Endothelial cell of umbilical vein (primary cell): ENCODE measurements at regions not wholly inside any gene's neighbourhood (a gene's known extent, or its start where the extent isn't known, plus 50 kb on each side); places are given as distances from the start of the nearest gene placed in this dataset.

Experiments used
- BruUV-seq: library from RNA; stranded (reverse); fragments of 400-500 nt; replicated peaks from 2 replicates; lab custom pipeline; 2021; lab: Mats Ljungman, UMichigan
- CTCF ChIA-PET: fragments of 300-600, 350-600 bp; sonication (Branson Sonifier 250); formaldehyde crosslinking; loops from one replicate; lab custom pipeline; 2021; ENCODE audit warnings: antibody characterized with exemption, inconsistent platforms; lab: Charles Lee
- POLR2A ChIA-PET: fragments of 300-600, 350-600 bp; sonication (Branson Sonifier 250); formaldehyde crosslinking; loops from one replicate; lab custom pipeline; 2021; ENCODE audit warnings: antibody characterized with exemption, inconsistent platforms; lab: Charles Lee
- DNase-seq: peaks from one replicate; pipeline ENCODE4 v3.0.0-alpha.2; 2011; ENCODE audit warnings: low read depth, low spot score
- FAIRE-seq: peaks from 2 replicates; lab custom pipeline; 2011; peaks lifted over from hg19 to GRCh38; lab: Jason Lieb, UNC
- H2AFZ ChIP-seq: 2 replicates; pipeline ENCODE4 v1.6.0; 2012; ENCODE audit warnings: low read depth, low read length, control low read depth, inconsistent platforms
- H3K27ac ChIP-seq: 2 replicates; pipeline ENCODE4 v1.5.1; 2011; ENCODE audit warnings: low read depth, mild to moderate bottlenecking, control low read depth, low read length, moderate library complexity; ENCODE audit not compliant: insufficient read depth
- H3K27me3 ChIP-seq, 2 experiments: 2 replicates each; pipeline versions ENCODE4 v1.6.0 to v1.6.1; 2011; ENCODE audit warnings: low read length in 2 of 2, mixed read lengths in 1 of 2; ENCODE audit not compliant: control insufficient read depth in 2 of 2, insufficient read depth in 2 of 2
- H3K36me3 ChIP-seq, 2 experiments: 2 replicates in 1 of 2; 3 replicates in 1 of 2; pipeline ENCODE4 v1.5.1; 2011; ENCODE audit warnings: low read length in 2 of 2, mild to moderate bottlenecking in 1 of 2, moderate library complexity in 1 of 2; ENCODE audit not compliant: control insufficient read depth in 2 of 2, insufficient read depth in 2 of 2; ENCODE audit errors: extremely low read depth in 1 of 2
- H3K4me1 ChIP-seq: 3 replicates; pipeline ENCODE4 v1.5.1; 2011; ENCODE audit warnings: mild to moderate bottlenecking, low read length; ENCODE audit not compliant: control insufficient read depth, insufficient read depth; ENCODE audit errors: extremely low read depth
- H3K4me2 ChIP-seq: 2 replicates; pipeline ENCODE4 v1.6.1; 2011; ENCODE audit warnings: low read length, control low read depth, mixed read lengths; ENCODE audit not compliant: insufficient read depth
- H3K4me3 ChIP-seq, 3 experiments: fragments of 200-600 bp in 1 of 3; sonication (generic), shearing (Covaris generic) in 1 of 3; replicated peaks in 1 of 3; 2 replicates each; pipeline ENCODE4 v1.5.1; 2011 to 2016; ENCODE audit warnings: control low read depth in 3 of 3, low read length in 3 of 3, mild to moderate bottlenecking in 2 of 3, inconsistent platforms in 1 of 3, low read depth in 1 of 3, moderate library complexity in 1 of 3; ENCODE audit not compliant: insufficient read depth in 1 of 3
- H3K79me2 ChIP-seq: 2 replicates; pipeline ENCODE4 v1.6.0; 2012; ENCODE audit warnings: low read length, inconsistent platforms; ENCODE audit not compliant: control insufficient read depth, insufficient read depth
- H3K9ac ChIP-seq: replicated peaks from 2 replicates; pipeline ENCODE3; 2011; ENCODE audit warnings: low read length, control low read depth; ENCODE audit not compliant: insufficient read depth; ENCODE audit errors: extremely low read depth
- H3K9me1 ChIP-seq: replicated peaks from 3 replicates; pipeline ENCODE4 v1.6.0; 2011; ENCODE audit warnings: mild to moderate bottlenecking, low read length; ENCODE audit not compliant: control insufficient read depth, insufficient read depth; ENCODE audit errors: extremely low read depth
- H3K9me3 ChIP-seq: replicated peaks from 2 replicates; pipeline ENCODE4 v1.5.1; 2012; ENCODE audit warnings: low read length, inconsistent platforms; ENCODE audit not compliant: control insufficient read depth, insufficient read depth
- H4K20me1 ChIP-seq: replicated peaks from 2 replicates; pipeline ENCODE3; 2011; ENCODE audit warnings: mild to moderate bottlenecking, low read length; ENCODE audit not compliant: control insufficient read depth, insufficient read depth; ENCODE audit errors: extremely low read depth
- EZH2 ChIP-seq: IDR thresholded peaks from 2 replicates; pipeline ENCODE4 v1.6.1; 2012; ENCODE audit warnings: borderline replicate concordance, low read depth, mild to moderate bottlenecking, moderate library complexity, low read length, inconsistent platforms; ENCODE audit not compliant: severe bottlenecking
- FOS ChIP-seq: IDR thresholded peaks from 2 replicates; pipeline ENCODE4 v1.6.1; 2011; ENCODE audit warnings: mild to moderate bottlenecking, low read length, moderate library complexity, borderline replicate concordance; ENCODE audit not compliant: insufficient read depth
- GATA2 ChIP-seq: IDR thresholded peaks from 2 replicates; pipeline ENCODE4 v1.7.0; 2011; ENCODE audit warnings: low read depth, mild to moderate bottlenecking, moderate library complexity, mixed read lengths, low read length; ENCODE audit not compliant: insufficient read length, insufficient read depth
- JUN ChIP-seq: IDR thresholded peaks from 2 replicates; pipeline ENCODE4 v1.6.1; 2011; ENCODE audit warnings: borderline replicate concordance, low read depth; ENCODE audit not compliant: insufficient read length, insufficient read depth
- MYC ChIP-seq: IDR thresholded peaks from one replicate; pipeline ENCODE4 v1.6.1; 2011; ENCODE audit warnings: mild to moderate bottlenecking, low read depth, low read length
- POLR2A ChIP-seq: IDR thresholded peaks from 2 replicates; pipeline ENCODE4 v1.6.1; 2012; ENCODE audit warnings: low read depth, mild to moderate bottlenecking, control low read depth, low read length
- POLR2AphosphoS5 ChIP-seq: IDR thresholded peaks from 2 replicates; pipeline ENCODE4 v1.6.1; 2012; ENCODE audit warnings: low read depth, mild to moderate bottlenecking, control low read depth, low read length, moderate library complexity; ENCODE audit not compliant: insufficient read depth
- dilution Hi-C: fragments of 300-500 bp; cut with MboI; formaldehyde crosslinking; loops from one replicate; pipeline ENCODE4 v1.15.0; 2019; ENCODE audit warnings: low sequenced_read_pairs; ENCODE audit not compliant: extremely low pct_ligation_motif_present
- intact Hi-C: fragments of 100-400 bp; cut with micrococcal nuclease; formaldehyde crosslinking; loops from one replicate; pipeline ENCODE4 v1.10.0; 2022
- TF ChIP-seq, protein P1 (sequence below), 2 donors: IDR thresholded peaks; 1 replicate in 1 of 2; 2 replicates in 1 of 2; pipeline ENCODE4 v1.5.1; 2011; ENCODE audit warnings: low read length in 2 of 2, mild to moderate bottlenecking in 2 of 2, moderate library complexity in 2 of 2, control low read depth in 1 of 2, inconsistent platforms in 1 of 2, low read depth in 1 of 2; ENCODE audit not compliant: insufficient read depth in 1 of 2; ENCODE audit errors: extremely low read depth in 1 of 2
- TF ChIP-seq, protein P2 (sequence below): IDR thresholded peaks from 2 replicates; pipeline ENCODE4 v1.6.1; 2011; ENCODE audit not compliant: insufficient read depth, insufficient read length

GRCh38 chr18:76202322-76202721 is 292.7 kb downstream of the ZNF516 start:
- no peak for DNase-seq
- Histone ChIP-seq H3K36me3 (no peaks in the 10 kb centered on the region), H4K20me1 (no peaks in the 10 kb centered on the region), H3K4me2 (no peak overlapping the region), H3K9ac (no peak overlapping the region), H2AFZ (no peak overlapping the region), H3K4me1 (no peaks in the 10 kb centered on the region), H3K27ac (no peak overlapping the region), H3K79me2 (no peaks in the 10 kb centered on the region), H3K4me3 (no peak overlapping the region), H3K9me3 (no peaks in the 10 kb centered on the region), H3K27me3 (no peaks in the 10 kb centered on the region), H3K9me1 (no peaks in the 10 kb centered on the region)
- ChIA-PET CTCF (no interaction called here), POLR2A (no interaction called here)
- intact Hi-C loops, result no loop called here
- dilution Hi-C loops, result no loop called here
- BruUV-seq, result no TSS peak
- no peak for TF ChIP-seq GATA2
- TF ChIP-seq POLR2AphosphoS5, result no peak
- no peak for TF ChIP-seq POLR2A
- TF ChIP-seq, protein P1, sequence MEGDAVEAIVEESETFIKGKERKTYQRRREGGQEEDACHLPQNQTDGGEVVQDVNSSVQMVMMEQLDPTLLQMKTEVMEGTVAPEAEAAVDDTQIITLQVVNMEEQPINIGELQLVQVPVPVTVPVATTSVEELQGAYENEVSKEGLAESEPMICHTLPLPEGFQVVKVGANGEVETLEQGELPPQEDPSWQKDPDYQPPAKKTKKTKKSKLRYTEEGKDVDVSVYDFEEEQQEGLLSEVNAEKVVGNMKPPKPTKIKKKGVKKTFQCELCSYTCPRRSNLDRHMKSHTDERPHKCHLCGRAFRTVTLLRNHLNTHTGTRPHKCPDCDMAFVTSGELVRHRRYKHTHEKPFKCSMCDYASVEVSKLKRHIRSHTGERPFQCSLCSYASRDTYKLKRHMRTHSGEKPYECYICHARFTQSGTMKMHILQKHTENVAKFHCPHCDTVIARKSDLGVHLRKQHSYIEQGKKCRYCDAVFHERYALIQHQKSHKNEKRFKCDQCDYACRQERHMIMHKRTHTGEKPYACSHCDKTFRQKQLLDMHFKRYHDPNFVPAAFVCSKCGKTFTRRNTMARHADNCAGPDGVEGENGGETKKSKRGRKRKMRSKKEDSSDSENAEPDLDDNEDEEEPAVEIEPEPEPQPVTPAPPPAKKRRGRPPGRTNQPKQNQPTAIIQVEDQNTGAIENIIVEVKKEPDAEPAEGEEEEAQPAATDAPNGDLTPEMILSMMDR (IDR thresholded peaks at IDR 0.05; ENCODE audit: extremely low read depth in 1 of 2, insufficient read depth in 1 of 2, low read depth in 1 of 2, low read length in 2 of 2), result no peak
- TF ChIP-seq, protein P2, sequence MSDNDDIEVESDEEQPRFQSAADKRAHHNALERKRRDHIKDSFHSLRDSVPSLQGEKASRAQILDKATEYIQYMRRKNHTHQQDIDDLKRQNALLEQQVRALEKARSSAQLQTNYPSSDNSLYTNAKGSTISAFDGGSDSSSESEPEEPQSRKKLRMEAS, result no peak
- TF ChIP-seq MYC, result no peak
- no peak for TF ChIP-seq JUN
- TF ChIP-seq EZH2, result no peak
- no peak for TF ChIP-seq FOS
- FAIRE-seq, result no peak
